GM23248 (cell line): ENCODE measurements at regions not wholly inside any gene's neighbourhood (a gene's known extent, or its start where the extent isn't known, plus 50 kb on each side); places are given as distances from the start of the nearest gene placed in this dataset.

Source experiments
- DNase-seq: peaks from one replicate; pipeline ENCODE4 v3.0.0-alpha.2; 2015
- H2AFZ ChIP-seq: fragments of 200-600 bp; sonication (generic); 2 replicates; pipeline ENCODE4 v1.6.1; 2016; ENCODE audit warnings: antibody characterized with exemption
- H3F3A ChIP-seq: fragments of 200-600 bp; sonication (generic); 2 replicates; pipeline ENCODE4 v1.6.1; 2016; ENCODE audit warnings: mild to moderate bottlenecking, antibody characterized with exemption, mixed run types; ENCODE audit not compliant: insufficient read depth
- H3K27ac ChIP-seq: fragments of 200-600 bp; sonication (generic); 2 replicates; pipeline ENCODE4 v1.5.1; 2016; ENCODE audit warnings: mild to moderate bottlenecking
- H3K27me3 ChIP-seq: fragments of 200-600 bp; sonication (generic); replicated peaks from 2 replicates; pipeline ENCODE4 v1.6.1; 2016; ENCODE audit warnings: mild to moderate bottlenecking; ENCODE audit not compliant: insufficient read depth
- H3K36me3 ChIP-seq: fragments of 200-600 bp; sonication (generic); 2 replicates; pipeline ENCODE4 v1.6.1; 2016; ENCODE audit warnings: low read depth, mild to moderate bottlenecking
- H3K4me1 ChIP-seq: fragments of 200-600 bp; sonication (generic); 2 replicates; pipeline ENCODE4 v1.6.1; 2016; ENCODE audit warnings: mild to moderate bottlenecking; ENCODE audit not compliant: insufficient read depth
- H3K4me2 ChIP-seq: fragments of 200-600 bp; sonication (generic); one replicate; pipeline ENCODE4 v1.6.1; 2016; ENCODE audit warnings: mild to moderate bottlenecking; ENCODE audit not compliant: unreplicated experiment
- H3K4me3 ChIP-seq: fragments of 200-600 bp; sonication (generic); 2 replicates; pipeline ENCODE4 v1.5.1; 2016; ENCODE audit warnings: mild to moderate bottlenecking
- H3K79me2 ChIP-seq: fragments of 200-600 bp; sonication (generic); 2 replicates; pipeline ENCODE4 v1.6.1; 2016; ENCODE audit warnings: mild to moderate bottlenecking; ENCODE audit not compliant: insufficient read depth
- H3K9ac ChIP-seq: fragments of 200-600 bp; sonication (generic); 2 replicates; pipeline ENCODE4 v1.6.1; 2016; ENCODE audit warnings: mild to moderate bottlenecking
- H3K9me2 ChIP-seq: fragments of 200-600 bp; sonication (generic); 2 replicates; pipeline ENCODE4 v1.6.1; 2016; ENCODE audit warnings: mixed run types, mild to moderate bottlenecking, moderate library complexity; ENCODE audit not compliant: insufficient read depth
- H3K9me3 ChIP-seq: fragments of 200-600 bp; sonication (generic); one replicate; pipeline ENCODE4 v1.6.1; 2017; ENCODE audit warnings: low read depth
- H4K20me1 ChIP-seq: fragments of 200-600 bp; sonication (generic); 2 replicates; pipeline ENCODE4 v1.6.0; 2016; ENCODE audit not compliant: insufficient read depth
- EZH2 ChIP-seq: fragments of 200-600 bp; sonication (generic); IDR thresholded peaks from 2 replicates; pipeline ENCODE4 v1.6.1; 2018; ENCODE audit warnings: antibody characterized with exemption, mild to moderate bottlenecking; ENCODE audit not compliant: insufficient read depth, poor library complexity, severe bottlenecking
- EZH2phosphoT487 ChIP-seq: fragments of 200-600 bp; sonication (generic); IDR thresholded peaks from 2 replicates; pipeline ENCODE4 v1.6.1; 2018; ENCODE audit warnings: antibody characterized with exemption, moderate library complexity, mild to moderate bottlenecking, low read depth; ENCODE audit not compliant: insufficient read depth
- WGBS, 2 experiments: methylation state at CpG; one replicate each; pipeline ENCODE4 v1.1.6; 2015 to 2017; ENCODE audit warnings: low lambda C conversion rate in 2 of 2, low coverage in 1 of 2; ENCODE audit errors: missing lambda C conversion rate in 2 of 2; 5-methylcytosine and 5-hydroxymethylcytosine counted together
- in situ Hi-C: fragments of 300-500 bp; cut with MboI; formaldehyde crosslinking; loops from 2 replicates; pipeline ENCODE4 v1.15.0; 2020

DNA sequence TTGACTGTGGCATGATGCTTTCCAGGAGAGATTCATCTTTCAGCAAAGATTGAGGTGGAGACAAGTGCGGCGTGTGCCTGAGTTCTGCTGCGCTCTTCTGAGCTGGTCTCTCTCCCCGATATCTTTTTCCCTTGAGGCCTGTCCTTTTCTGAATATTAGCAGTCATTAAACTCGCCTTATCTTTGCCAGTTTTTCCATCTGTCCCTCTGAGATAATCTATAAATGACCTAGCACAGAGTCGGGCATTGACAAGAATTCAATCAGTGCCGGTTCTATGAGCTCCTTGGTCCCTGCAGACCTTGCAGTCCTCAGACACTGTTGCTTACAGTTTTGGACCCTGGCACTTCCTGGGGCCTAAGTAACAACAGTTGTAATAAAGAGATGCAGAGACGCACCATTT, 89.7 kb upstream of the IKZF1 start:
- in situ Hi-C loops = no loop called here
- Histone ChIP-seq H3K4me2 (no peak overlapping the region), H3K4me1 (no peaks in the 10 kb centered on the region), H3K27me3 (no peaks in the 10 kb centered on the region), H3K4me3 (no peak overlapping the region), H4K20me1 (no peaks in the 10 kb centered on the region), H3K79me2 (no peaks in the 10 kb centered on the region), H3K9me3 (no peaks in the 10 kb centered on the region), H3K36me3 (no peaks in the 10 kb centered on the region), H2AFZ (no peak overlapping the region), H3F3A (no peaks in the 10 kb centered on the region), H3K9ac (no peak overlapping the region), H3K27ac (no peak overlapping the region), H3K9me2 (no peaks in the 10 kb centered on the region)
- no peak for TF ChIP-seq EZH2
- no peak for TF ChIP-seq EZH2phosphoT487
- no peak for DNase-seq
- WGBS, 2 experiments = 8 to 12% methylated on average over 8 of the region's 8 CpGs

DNA sequence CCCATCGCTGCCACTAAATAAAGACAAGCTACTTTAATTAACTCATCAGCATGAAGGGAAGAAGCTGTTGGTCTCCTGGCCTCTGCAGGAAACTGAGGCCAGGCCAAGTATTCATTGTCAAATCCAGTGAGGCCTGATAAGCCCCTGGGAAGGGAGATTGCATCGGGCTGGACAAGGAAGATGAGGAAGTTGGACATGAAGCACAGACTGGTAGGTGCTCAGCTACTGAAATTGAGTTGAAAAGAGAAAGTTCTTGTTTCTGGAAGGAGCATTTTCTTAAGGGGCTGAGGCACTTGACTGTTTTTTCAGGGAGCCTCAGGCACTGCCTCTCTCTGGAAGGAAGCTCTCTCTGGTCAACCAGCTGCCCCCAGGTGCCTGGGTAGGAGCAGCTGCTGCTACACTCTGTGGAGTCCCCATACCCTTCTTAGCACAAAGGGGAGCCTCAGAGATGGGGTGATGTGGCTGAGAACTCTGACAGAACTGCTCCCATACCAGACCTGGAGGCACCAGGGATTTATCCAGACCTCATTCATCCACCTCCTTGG, 90.3 kb upstream of the IKZF1 start:
- H3K79me2 ChIP-seq = no peaks in the 10 kb centered on the region
- H3K4me3 ChIP-seq = no peak overlapping the region
- H3K36me3 ChIP-seq = no peaks in the 10 kb centered on the region
- no peaks in the 10 kb centered on the region for H4K20me1 ChIP-seq
- no peak overlapping the region for H3K4me2 ChIP-seq
- in situ Hi-C loops = no loop called here
- no peak overlapping the region for H3K27ac ChIP-seq
- WGBS, 2 experiments = 10 to 19% methylated on average over 2 of the region's 2 CpGs
- H3K9me2 ChIP-seq = no peaks in the 10 kb centered on the region
- DNase-seq = no peak
- H3F3A ChIP-seq = no peaks in the 10 kb centered on the region
- H3K27me3 ChIP-seq = no peaks in the 10 kb centered on the region
- no peak overlapping the region for H2AFZ ChIP-seq
- no peak overlapping the region for H3K9ac ChIP-seq
- no peaks in the 10 kb centered on the region for H3K9me3 ChIP-seq
- TF ChIP-seq EZH2 (no peak), EZH2phosphoT487 (no peak)
- H3K4me1 ChIP-seq = no peaks in the 10 kb centered on the region

DNA sequence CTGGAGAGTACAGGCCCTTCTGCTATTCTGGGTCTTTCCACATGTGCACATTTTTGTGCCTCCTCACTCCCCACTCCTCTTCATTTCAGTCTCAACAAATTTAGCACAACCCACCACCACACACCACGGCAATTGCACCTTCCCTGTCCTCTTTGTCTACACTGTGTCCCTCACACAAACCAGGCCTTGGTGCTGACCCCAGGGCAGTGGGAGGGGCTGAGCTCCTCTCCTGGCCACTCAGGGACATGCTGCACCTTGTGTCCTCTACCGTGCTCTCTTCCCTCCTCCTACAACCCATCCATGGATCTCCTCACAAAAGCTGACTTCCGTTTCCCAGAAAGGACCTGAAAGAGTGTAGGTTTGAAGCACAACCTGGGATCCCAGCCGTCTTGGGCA, 90.9 kb upstream of the IKZF1 start:
- no peak overlapping the region for H3K4me3 ChIP-seq
- no peaks in the 10 kb centered on the region for H3K36me3 ChIP-seq

GRCh38 chr7:50212666-50213621, 91.6 kb upstream of the IKZF1 start:
- DNase-seq = no peak
- WGBS, 2 experiments = 27 to 30% methylated on average over 13 to 15 of the region's 15 CpGs
- Histone ChIP-seq H3K9ac (no peak overlapping the region), H3K4me1 (no peaks in the 10 kb centered on the region), H2AFZ (no peak overlapping the region), H3F3A (no peaks in the 10 kb centered on the region), H3K79me2 (no peaks in the 10 kb centered on the region), H4K20me1 (no peaks in the 10 kb centered on the region), H3K9me3 (no peaks in the 10 kb centered on the region), H3K27ac (no peak overlapping the region), H3K4me2 (no peak overlapping the region), H3K36me3 (no peaks in the 10 kb centered on the region), H3K9me2 (no peaks in the 10 kb centered on the region), H3K27me3 (no peaks in the 10 kb centered on the region), H3K4me3 (no peak overlapping the region)
- TF ChIP-seq EZH2 = no peak
- no peak for TF ChIP-seq EZH2phosphoT487
- in situ Hi-C loops = no loop called here

More for the DNA sequence above, 90.9 kb upstream of the IKZF1 start:
- Histone ChIP-seq H3K4me1 (no peaks in the 10 kb centered on the region), H4K20me1 (no peaks in the 10 kb centered on the region), H3F3A (no peaks in the 10 kb centered on the region), H2AFZ (no peak overlapping the region), H3K9me2 (no peaks in the 10 kb centered on the region), H3K27ac (no peak overlapping the region), H3K4me2 (no peak overlapping the region), H3K27me3 (no peaks in the 10 kb centered on the region), H3K9me3 (no peaks in the 10 kb centered on the region), H3K79me2 (no peaks in the 10 kb centered on the region), H3K9ac (no peak overlapping the region)
- TF ChIP-seq EZH2phosphoT487 (no peak), EZH2 (no peak)
- no peak for DNase-seq
- in situ Hi-C loops = no loop called here
- WGBS, 2 experiments = 21 to 27% methylated on average over 4 of the region's 4 CpGs
